Endothelial cell of umbilical vein (primary cell): ENCODE measurements at regions not wholly inside any gene's neighbourhood (a gene's known extent, or its start where the extent isn't known, plus 50 kb on each side); places are given as distances from the start of the nearest gene placed in this dataset.

Experiments used
- BruUV-seq: library from RNA; stranded (reverse); fragments of 400-500 nt; replicated peaks from 2 replicates; lab custom pipeline; 2021; lab: Mats Ljungman, UMichigan
- CTCF ChIA-PET: fragments of 300-600, 350-600 bp; sonication (Branson Sonifier 250); formaldehyde crosslinking; loops from one replicate; lab custom pipeline; 2021; ENCODE audit warnings: antibody characterized with exemption, inconsistent platforms; lab: Charles Lee
- POLR2A ChIA-PET: fragments of 300-600, 350-600 bp; sonication (Branson Sonifier 250); formaldehyde crosslinking; loops from one replicate; lab custom pipeline; 2021; ENCODE audit warnings: antibody characterized with exemption, inconsistent platforms; lab: Charles Lee
- DNase-seq: peaks from one replicate; pipeline ENCODE4 v3.0.0-alpha.2; 2011; ENCODE audit warnings: low read depth, low spot score
- FAIRE-seq: peaks from 2 replicates; lab custom pipeline; 2011; peaks lifted over from hg19 to GRCh38; lab: Jason Lieb, UNC
- H2AFZ ChIP-seq: 2 replicates; pipeline ENCODE4 v1.6.0; 2012; ENCODE audit warnings: low read depth, low read length, control low read depth, inconsistent platforms
- H3K27ac ChIP-seq: 2 replicates; pipeline ENCODE4 v1.5.1; 2011; ENCODE audit warnings: low read depth, mild to moderate bottlenecking, control low read depth, low read length, moderate library complexity; ENCODE audit not compliant: insufficient read depth
- H3K27me3 ChIP-seq, 2 experiments: 2 replicates each; pipeline versions ENCODE4 v1.6.0 to v1.6.1; 2011; ENCODE audit warnings: low read length in 2 of 2, mixed read lengths in 1 of 2; ENCODE audit not compliant: control insufficient read depth in 2 of 2, insufficient read depth in 2 of 2
- H3K36me3 ChIP-seq, 2 experiments: 2 replicates in 1 of 2; 3 replicates in 1 of 2; pipeline ENCODE4 v1.5.1; 2011; ENCODE audit warnings: low read length in 2 of 2, mild to moderate bottlenecking in 1 of 2, moderate library complexity in 1 of 2; ENCODE audit not compliant: control insufficient read depth in 2 of 2, insufficient read depth in 2 of 2; ENCODE audit errors: extremely low read depth in 1 of 2
- H3K4me1 ChIP-seq: 3 replicates; pipeline ENCODE4 v1.5.1; 2011; ENCODE audit warnings: mild to moderate bottlenecking, low read length; ENCODE audit not compliant: control insufficient read depth, insufficient read depth; ENCODE audit errors: extremely low read depth
- H3K4me2 ChIP-seq: 2 replicates; pipeline ENCODE4 v1.6.1; 2011; ENCODE audit warnings: low read length, control low read depth, mixed read lengths; ENCODE audit not compliant: insufficient read depth
- H3K4me3 ChIP-seq, 3 experiments: fragments of 200-600 bp in 1 of 3; sonication (generic), shearing (Covaris generic) in 1 of 3; replicated peaks in 1 of 3; 2 replicates each; pipeline ENCODE4 v1.5.1; 2011 to 2016; ENCODE audit warnings: control low read depth in 3 of 3, low read length in 3 of 3, mild to moderate bottlenecking in 2 of 3, inconsistent platforms in 1 of 3, low read depth in 1 of 3, moderate library complexity in 1 of 3; ENCODE audit not compliant: insufficient read depth in 1 of 3
- H3K79me2 ChIP-seq: 2 replicates; pipeline ENCODE4 v1.6.0; 2012; ENCODE audit warnings: low read length, inconsistent platforms; ENCODE audit not compliant: control insufficient read depth, insufficient read depth
- H3K9ac ChIP-seq: replicated peaks from 2 replicates; pipeline ENCODE3; 2011; ENCODE audit warnings: low read length, control low read depth; ENCODE audit not compliant: insufficient read depth; ENCODE audit errors: extremely low read depth
- H3K9me1 ChIP-seq: replicated peaks from 3 replicates; pipeline ENCODE4 v1.6.0; 2011; ENCODE audit warnings: mild to moderate bottlenecking, low read length; ENCODE audit not compliant: control insufficient read depth, insufficient read depth; ENCODE audit errors: extremely low read depth
- H3K9me3 ChIP-seq: replicated peaks from 2 replicates; pipeline ENCODE4 v1.5.1; 2012; ENCODE audit warnings: low read length, inconsistent platforms; ENCODE audit not compliant: control insufficient read depth, insufficient read depth
- H4K20me1 ChIP-seq: replicated peaks from 2 replicates; pipeline ENCODE3; 2011; ENCODE audit warnings: mild to moderate bottlenecking, low read length; ENCODE audit not compliant: control insufficient read depth, insufficient read depth; ENCODE audit errors: extremely low read depth
- CTCF ChIP-seq, 2 donors: IDR thresholded peaks; 1 replicate in 1 of 2; 2 replicates in 1 of 2; pipeline ENCODE4 v1.5.1; 2011; ENCODE audit warnings: low read length in 2 of 2, mild to moderate bottlenecking in 2 of 2, moderate library complexity in 2 of 2, control low read depth in 1 of 2, inconsistent platforms in 1 of 2, low read depth in 1 of 2; ENCODE audit not compliant: insufficient read depth in 1 of 2; ENCODE audit errors: extremely low read depth in 1 of 2
- EZH2 ChIP-seq: IDR thresholded peaks from 2 replicates; pipeline ENCODE4 v1.6.1; 2012; ENCODE audit warnings: borderline replicate concordance, low read depth, mild to moderate bottlenecking, moderate library complexity, low read length, inconsistent platforms; ENCODE audit not compliant: severe bottlenecking
- FOS ChIP-seq: IDR thresholded peaks from 2 replicates; pipeline ENCODE4 v1.6.1; 2011; ENCODE audit warnings: mild to moderate bottlenecking, low read length, moderate library complexity, borderline replicate concordance; ENCODE audit not compliant: insufficient read depth
- GATA2 ChIP-seq: IDR thresholded peaks from 2 replicates; pipeline ENCODE4 v1.7.0; 2011; ENCODE audit warnings: low read depth, mild to moderate bottlenecking, moderate library complexity, mixed read lengths, low read length; ENCODE audit not compliant: insufficient read length, insufficient read depth
- JUN ChIP-seq: IDR thresholded peaks from 2 replicates; pipeline ENCODE4 v1.6.1; 2011; ENCODE audit warnings: borderline replicate concordance, low read depth; ENCODE audit not compliant: insufficient read length, insufficient read depth
- MYC ChIP-seq: IDR thresholded peaks from one replicate; pipeline ENCODE4 v1.6.1; 2011; ENCODE audit warnings: mild to moderate bottlenecking, low read depth, low read length
- POLR2A ChIP-seq: IDR thresholded peaks from 2 replicates; pipeline ENCODE4 v1.6.1; 2012; ENCODE audit warnings: low read depth, mild to moderate bottlenecking, control low read depth, low read length
- POLR2AphosphoS5 ChIP-seq: IDR thresholded peaks from 2 replicates; pipeline ENCODE4 v1.6.1; 2012; ENCODE audit warnings: low read depth, mild to moderate bottlenecking, control low read depth, low read length, moderate library complexity; ENCODE audit not compliant: insufficient read depth
- dilution Hi-C: fragments of 300-500 bp; cut with MboI; formaldehyde crosslinking; loops from one replicate; pipeline ENCODE4 v1.15.0; 2019; ENCODE audit warnings: low sequenced_read_pairs; ENCODE audit not compliant: extremely low pct_ligation_motif_present
- intact Hi-C: fragments of 100-400 bp; cut with micrococcal nuclease; formaldehyde crosslinking; loops from one replicate; pipeline ENCODE4 v1.10.0; 2022
- TF ChIP-seq, protein P1 (sequence below): IDR thresholded peaks from 2 replicates; pipeline ENCODE4 v1.6.1; 2011; ENCODE audit not compliant: insufficient read depth, insufficient read length

GRCh38 chr18:50457639-50458038 is 82.8 kb downstream of the SKA1 start:
- intact Hi-C loops (no loop called here), dilution Hi-C loops (no loop called here)
- Histone ChIP-seq H3K27ac (no peak overlapping the region), H3K9ac (no peak overlapping the region), H4K20me1 (no peaks in the 10 kb centered on the region), H3K4me2 (no peak overlapping the region), H3K9me1 (no peaks in the 10 kb centered on the region), H3K4me3 (no peak overlapping the region), H3K27me3 (no peaks in the 10 kb centered on the region), H3K36me3 (no peaks in the 10 kb centered on the region), H3K79me2 (no peaks in the 10 kb centered on the region), H3K4me1 (no peaks in the 10 kb centered on the region), H3K9me3 (no peaks in the 10 kb centered on the region), H2AFZ (no peak overlapping the region)
- POLR2A ChIA-PET, result no interaction called here
- FAIRE-seq (no peak), DNase-seq (no peak)
- CTCF ChIA-PET, result no interaction called here
- TF ChIP-seq MYC (no peak), POLR2AphosphoS5 (no peak), JUN (no peak), EZH2 (no peak), CTCF (IDR thresholded peaks at IDR 0.05; ENCODE audit: extremely low read depth in 1 of 2, insufficient read depth in 1 of 2, low read depth in 1 of 2, low read length in 2 of 2) (no peak), GATA2 (no peak), POLR2A (no peak), FOS (no peak)
- TF ChIP-seq, protein P1, sequence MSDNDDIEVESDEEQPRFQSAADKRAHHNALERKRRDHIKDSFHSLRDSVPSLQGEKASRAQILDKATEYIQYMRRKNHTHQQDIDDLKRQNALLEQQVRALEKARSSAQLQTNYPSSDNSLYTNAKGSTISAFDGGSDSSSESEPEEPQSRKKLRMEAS, result no peak
- BruUV-seq, result no TSS peak
